22Rv1 (cell line): ENCODE measurements at regions not wholly inside any gene's neighbourhood (a gene's known extent, or its start where the extent isn't known, plus 50 kb on each side); places are given as distances from the start of the nearest gene placed in this dataset.

Source experiments
- ZFX ChIP-seq: fragments of 450-650 bp; IDR thresholded peaks from 2 replicates; pipeline ENCODE4 v1.6.1; 2017; ENCODE audit warnings: antibody characterized with exemption, borderline replicate concordance
- TF ChIP-seq, protein P1 (sequence below): fragments of 450-650 bp; IDR thresholded peaks from 2 replicates; pipeline ENCODE4 v1.5.1; 2017; ENCODE audit warnings: mild to moderate bottlenecking

DNA sequence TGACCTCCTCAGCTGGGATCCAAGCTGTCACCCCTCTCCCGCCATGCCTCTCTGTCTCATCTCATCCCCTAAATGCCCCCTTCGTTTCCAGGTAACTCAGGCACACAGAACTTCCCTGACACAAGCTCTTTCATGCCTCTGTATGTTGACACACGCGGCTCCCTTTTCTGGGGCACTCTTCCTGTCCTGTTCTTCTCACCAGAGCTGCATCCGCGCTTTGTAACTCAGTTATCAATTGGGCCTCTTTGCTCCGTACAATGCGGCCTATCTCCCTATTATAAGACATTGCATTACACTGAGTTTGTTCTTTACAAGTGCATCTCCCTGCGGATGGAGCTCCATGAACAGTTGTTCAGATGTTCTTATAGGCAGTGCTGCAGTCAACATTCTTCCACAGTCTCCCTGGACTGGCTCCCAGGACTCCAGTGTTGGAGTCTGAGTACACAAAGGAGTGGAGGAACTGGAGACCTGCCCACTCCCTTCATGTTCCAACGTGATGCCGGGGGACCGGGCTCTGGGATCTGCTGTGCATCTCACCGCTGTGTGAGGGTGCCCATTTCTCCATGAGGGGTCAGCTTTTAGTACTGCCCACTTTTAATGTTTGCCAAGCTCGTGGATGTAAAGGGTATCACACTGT lies 56.9 kb upstream of the TNS3 start:
- TF ChIP-seq, protein P1, sequence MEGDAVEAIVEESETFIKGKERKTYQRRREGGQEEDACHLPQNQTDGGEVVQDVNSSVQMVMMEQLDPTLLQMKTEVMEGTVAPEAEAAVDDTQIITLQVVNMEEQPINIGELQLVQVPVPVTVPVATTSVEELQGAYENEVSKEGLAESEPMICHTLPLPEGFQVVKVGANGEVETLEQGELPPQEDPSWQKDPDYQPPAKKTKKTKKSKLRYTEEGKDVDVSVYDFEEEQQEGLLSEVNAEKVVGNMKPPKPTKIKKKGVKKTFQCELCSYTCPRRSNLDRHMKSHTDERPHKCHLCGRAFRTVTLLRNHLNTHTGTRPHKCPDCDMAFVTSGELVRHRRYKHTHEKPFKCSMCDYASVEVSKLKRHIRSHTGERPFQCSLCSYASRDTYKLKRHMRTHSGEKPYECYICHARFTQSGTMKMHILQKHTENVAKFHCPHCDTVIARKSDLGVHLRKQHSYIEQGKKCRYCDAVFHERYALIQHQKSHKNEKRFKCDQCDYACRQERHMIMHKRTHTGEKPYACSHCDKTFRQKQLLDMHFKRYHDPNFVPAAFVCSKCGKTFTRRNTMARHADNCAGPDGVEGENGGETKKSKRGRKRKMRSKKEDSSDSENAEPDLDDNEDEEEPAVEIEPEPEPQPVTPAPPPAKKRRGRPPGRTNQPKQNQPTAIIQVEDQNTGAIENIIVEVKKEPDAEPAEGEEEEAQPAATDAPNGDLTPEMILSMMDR, result no peak
- no peak for TF ChIP-seq ZFX
